Ectodermal cell (in vitro differentiated cells): ENCODE measurements at regions not wholly inside any gene's neighbourhood (a gene's known extent, or its start where the extent isn't known, plus 50 kb on each side); places are given as distances from the start of the nearest gene placed in this dataset.
"Not testable (repeated sequence)": the region's sequence is repeated elsewhere in the genome, so short reads cannot be mapped to it uniquely, and the experiment has no call there.

Experiments used
- H3K27ac ChIP-seq: 2 replicates; pipeline ENCODE4 v1.7.0; 2013; ENCODE audit warnings: mild to moderate bottlenecking, low read depth, low read length; ENCODE audit not compliant: insufficient read depth, poor library complexity, severe bottlenecking
- H3K27me3 ChIP-seq: 2 replicates; pipeline ENCODE4 v1.7.0; 2013; ENCODE audit warnings: mild to moderate bottlenecking, low read length; ENCODE audit not compliant: insufficient read depth, control insufficient read depth, poor library complexity, severe bottlenecking
- H3K36me3 ChIP-seq: one replicate; pipeline ENCODE4 v1.7.0; 2013; ENCODE audit warnings: low read length; ENCODE audit not compliant: control insufficient read depth, insufficient read depth
- H3K4me1 ChIP-seq: one replicate; pipeline ENCODE4 v1.7.0; 2013; ENCODE audit warnings: low read length; ENCODE audit not compliant: control insufficient read depth, insufficient read depth
- H3K4me3 ChIP-seq: 2 replicates; pipeline ENCODE4 v1.7.0; 2013; ENCODE audit warnings: low read depth, low read length, control low read depth; ENCODE audit not compliant: insufficient read depth
- H3K9me3 ChIP-seq: 2 replicates; pipeline ENCODE4 v1.7.0; 2013; ENCODE audit warnings: mild to moderate bottlenecking, low read length, moderate library complexity; ENCODE audit not compliant: control insufficient read depth
- WGBS, 2 experiments: methylation state at CpG; one replicate each; pipeline ENCODE4 v1.1.7; 2013; ENCODE audit warnings: missing lambda C conversion rate in 2 of 2; 5-methylcytosine and 5-hydroxymethylcytosine counted together

DNA sequence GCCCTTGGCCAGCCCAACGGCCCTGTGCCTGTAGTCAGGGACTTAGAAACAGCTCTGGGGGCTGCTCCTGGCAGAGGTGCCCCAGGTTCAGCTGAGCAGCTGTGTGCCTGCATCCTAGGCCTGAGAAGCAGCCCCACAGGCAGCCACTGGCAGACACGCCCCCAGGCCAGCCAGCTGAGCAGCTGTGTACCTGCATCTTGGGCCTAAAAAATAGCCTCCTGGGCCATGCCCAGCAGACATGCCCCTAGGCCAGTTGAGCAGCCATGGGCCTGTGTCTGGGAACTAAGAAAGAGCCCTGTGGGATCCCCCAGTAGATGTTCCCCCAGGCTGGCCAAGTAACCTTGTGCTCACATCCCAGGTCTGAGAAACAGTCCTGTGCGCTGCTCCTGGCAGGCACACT lies 64.0 kb downstream of the TBR1 start:
- Histone ChIP-seq H3K36me3 (no peaks in the 10 kb centered on the region), H3K27me3 (no peaks in the 10 kb centered on the region), H3K27ac (no peak overlapping the region), H3K4me3 (no peak overlapping the region), H3K9me3 (peaks cover 3% of the 10 kb centered on the region), H3K4me1 (no peaks in the 10 kb centered on the region)
- WGBS, 2 experiments: 90 to 93% methylated on average over 3 of the region's 3 CpGs

DNA sequence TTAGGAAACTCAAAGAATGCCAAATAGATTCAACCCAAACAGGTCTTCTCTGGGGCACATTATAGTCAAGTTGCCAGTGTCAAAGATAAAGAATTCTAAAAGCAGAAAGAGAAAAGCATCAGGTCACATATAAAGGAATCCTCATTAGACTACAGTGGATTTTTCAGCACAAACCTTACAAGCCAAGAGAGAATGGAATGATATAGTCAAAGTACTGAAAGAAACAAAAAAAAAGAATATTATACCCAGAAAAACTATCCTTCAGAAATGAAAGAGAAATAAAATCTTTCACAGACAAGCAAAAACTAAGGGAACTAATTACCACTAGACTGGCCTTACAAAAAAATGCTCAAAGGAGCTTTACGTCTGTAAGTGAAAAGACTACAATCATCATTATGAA lies 65.5 kb downstream of the TBR1 start:
- 100% methylated on average over 1 of the region's 1 CpG; no CpG with 5 or more reads in 1 of the 2 experiments for WGBS, 2 experiments
- Histone ChIP-seq H3K36me3 (no peaks in the 10 kb centered on the region), H3K9me3 (peaks cover 3% of the 10 kb centered on the region), H3K27ac (no peak overlapping the region), H3K4me1 (no peaks in the 10 kb centered on the region), H3K4me3 (no peak overlapping the region), H3K27me3 (no peaks in the 10 kb centered on the region)

DNA sequence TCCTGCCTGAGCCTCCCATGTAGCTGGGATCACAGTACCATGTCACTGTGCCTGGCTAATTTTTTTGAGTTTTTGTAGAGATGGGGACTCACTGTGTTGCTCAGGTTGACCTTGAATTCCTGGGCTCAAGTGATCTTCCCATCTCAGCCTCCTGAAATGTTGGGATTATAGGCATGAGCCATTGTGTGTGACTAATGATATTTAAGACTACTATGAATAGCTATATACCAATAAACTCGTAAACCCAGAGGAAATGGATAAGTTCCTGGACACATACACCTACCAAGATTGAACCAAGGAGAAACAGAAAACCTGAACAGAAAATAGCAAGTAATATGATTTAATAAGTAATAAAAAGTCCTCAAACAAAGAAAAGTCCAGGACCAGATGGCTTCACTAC lies 68.0 kb downstream of the TBR1 start:
- Histone ChIP-seq H3K4me1 (no peaks in the 10 kb centered on the region), H3K9me3 (peaks cover 3% of the 10 kb centered on the region), H3K27me3 (no peaks in the 10 kb centered on the region), H3K36me3 (no peaks in the 10 kb centered on the region), H3K4me3 (no peak overlapping the region), H3K27ac (no peak overlapping the region)
- 83% methylated on average over 1 of the region's 1 CpG; no CpG with 5 or more reads in 1 of the 2 experiments for WGBS, 2 experiments

DNA sequence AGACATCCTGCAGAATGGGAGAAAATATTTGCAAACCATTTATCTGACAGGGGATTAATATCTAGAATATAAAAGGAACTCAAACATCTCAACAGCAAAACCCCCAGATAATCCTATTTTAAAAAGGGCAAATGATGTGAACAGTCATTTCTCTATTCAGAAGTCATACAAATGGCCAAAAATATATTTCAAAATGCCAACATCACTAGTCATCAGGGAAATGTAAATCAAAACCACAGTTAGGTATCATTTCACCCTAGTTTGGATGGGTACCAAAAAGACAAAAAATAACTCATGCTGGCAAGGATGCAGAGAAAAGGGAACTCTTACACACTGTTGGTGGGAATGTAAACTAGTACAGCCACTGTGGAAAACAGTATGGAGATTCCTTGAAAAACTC lies 70.0 kb downstream of the TBR1 start:
- Histone ChIP-seq H3K27me3 (no peaks in the 10 kb centered on the region), H3K4me1 (no peaks in the 10 kb centered on the region), H3K27ac (no peak overlapping the region), H3K9me3 (no peaks in the 10 kb centered on the region), H3K4me3 (no peak overlapping the region), H3K36me3 (no peaks in the 10 kb centered on the region)

DNA sequence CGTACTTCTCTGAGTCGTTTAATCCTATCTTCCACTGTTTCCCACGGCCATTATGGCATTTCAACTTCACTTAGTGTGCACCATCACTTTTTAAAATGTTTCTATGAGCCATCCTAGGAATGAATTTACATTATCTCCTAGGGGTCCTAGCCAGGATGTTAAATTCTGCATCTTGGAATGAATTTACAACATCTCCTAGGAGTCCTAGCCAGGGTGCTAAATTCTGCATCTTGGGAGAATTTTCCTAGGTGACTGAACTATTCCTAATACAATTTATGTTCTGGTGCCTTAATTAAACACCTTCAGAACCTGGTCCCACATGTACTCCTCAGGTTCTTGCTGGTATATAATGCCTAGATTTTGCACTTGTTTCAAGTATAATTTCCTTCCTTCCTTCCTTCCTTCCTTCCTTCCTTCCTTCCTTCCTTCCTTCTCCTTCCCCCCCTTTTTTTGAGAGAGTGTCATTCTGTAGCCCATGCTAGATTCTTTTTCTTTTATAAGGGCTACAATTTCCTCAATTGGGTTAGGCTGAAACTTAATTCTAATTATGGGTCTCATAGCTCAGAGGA lies 72.1 kb downstream of the TBR1 start:
- Histone ChIP-seq H3K4me3 (no peak overlapping the region), H3K9me3 (no peaks in the 10 kb centered on the region), H3K4me1 (no peaks in the 10 kb centered on the region), H3K27me3 (no peaks in the 10 kb centered on the region), H3K27ac (no peak overlapping the region), H3K36me3 (no peaks in the 10 kb centered on the region)
- 91 to 94% methylated on average over 3 of the region's 3 CpGs for WGBS, 2 experiments

DNA sequence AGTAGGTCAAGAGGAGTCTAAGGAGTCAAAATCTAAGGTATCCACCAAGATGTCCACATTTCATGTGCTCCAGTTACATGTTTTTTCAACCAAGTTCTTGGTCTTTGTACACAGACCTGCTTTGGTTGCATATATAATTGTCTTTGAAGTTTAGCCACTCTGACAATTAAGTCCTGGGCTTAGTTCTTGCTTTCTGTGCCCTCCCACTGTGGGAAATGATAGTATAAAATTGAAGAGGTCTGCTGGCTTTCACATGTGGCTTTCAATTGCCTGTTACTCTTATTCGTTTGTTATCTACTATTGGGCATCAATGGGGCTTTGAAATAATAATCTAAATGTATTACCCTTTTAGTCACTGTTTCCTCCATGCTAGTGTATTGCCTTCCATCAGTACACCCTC lies 72.8 kb downstream of the TBR1 start:
- H3K9me3 ChIP-seq: no peaks in the 10 kb centered on the region
- H3K36me3 ChIP-seq: no peaks in the 10 kb centered on the region
- H3K27me3 ChIP-seq: no peaks in the 10 kb centered on the region
- H3K4me1 ChIP-seq: no peaks in the 10 kb centered on the region
- H3K27ac ChIP-seq: no peak overlapping the region
- WGBS, 2 experiments: 100% methylated on average over 1 of the region's 1 CpG
- no peak overlapping the region for H3K4me3 ChIP-seq

DNA sequence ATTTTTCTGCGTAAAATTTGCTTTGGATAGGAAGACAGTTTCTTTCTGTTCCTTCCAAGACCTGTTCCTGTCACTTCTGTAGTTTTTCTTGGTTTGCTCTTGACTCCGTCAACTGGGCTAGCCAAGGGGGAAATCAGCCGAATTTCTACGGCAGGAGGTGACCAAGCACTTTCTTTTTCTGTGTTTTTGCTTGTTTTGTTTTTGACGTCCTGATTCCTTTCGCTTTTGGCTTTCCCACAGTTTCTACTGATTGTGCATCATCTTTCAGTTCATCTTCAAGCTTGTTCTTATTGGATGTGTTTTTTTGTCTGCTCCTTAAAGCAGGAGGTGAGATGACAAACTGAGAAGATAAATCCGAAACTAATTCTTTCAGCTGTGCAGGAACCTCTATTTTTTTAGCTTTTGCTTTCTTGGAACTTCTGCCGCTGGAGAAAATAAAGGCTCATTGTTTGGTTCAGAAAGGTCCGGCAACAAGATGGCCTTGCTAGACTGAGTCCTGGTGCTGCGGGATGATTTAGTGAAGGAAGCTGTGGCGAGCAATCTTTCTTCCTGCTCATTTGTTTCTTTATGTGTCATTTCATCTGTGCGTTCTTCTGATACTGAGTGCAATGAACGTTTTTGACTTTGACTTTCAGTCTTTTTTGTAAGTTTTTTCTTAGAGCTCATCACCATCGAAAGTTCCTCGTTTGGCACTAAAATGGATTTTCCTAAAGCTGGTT lies 85.0 kb downstream of the TBR1 start:
- H3K9me3 ChIP-seq, H3K27ac ChIP-seq, H3K4me3 ChIP-seq, H3K36me3 ChIP-seq, H3K4me1 ChIP-seq, H3K27me3 ChIP-seq: not testable (repeated sequence)
- WGBS, 2 experiments: 93% methylated on average over 11 to 13 of the region's 15 CpGs

DNA sequence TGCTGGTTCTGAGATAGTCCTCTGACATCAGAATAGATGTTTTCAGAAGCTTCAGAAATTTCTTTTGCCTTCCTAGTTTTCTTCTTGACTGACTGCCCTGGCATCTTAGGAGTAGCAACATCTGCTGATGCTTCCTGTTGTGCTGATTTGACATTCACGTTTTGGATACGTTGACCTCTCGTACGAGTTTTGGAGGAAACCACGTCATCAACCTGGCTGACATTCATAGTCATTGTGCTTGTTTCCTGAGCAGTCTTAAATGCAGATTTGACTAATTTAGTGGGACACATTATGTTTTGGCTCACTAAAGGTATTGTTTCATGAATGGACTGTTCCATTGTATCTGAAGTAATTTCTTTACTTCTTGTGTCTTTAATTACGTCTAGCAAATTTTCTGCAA lies 86.2 kb downstream of the TBR1 start:
- 89 to 91% methylated on average over 1 of the region's 6 CpGs for WGBS, 2 experiments
- not testable (repeated sequence) for H3K27me3 ChIP-seq, H3K4me3 ChIP-seq, H3K4me1 ChIP-seq, H3K9me3 ChIP-seq, H3K27ac ChIP-seq, H3K36me3 ChIP-seq

DNA sequence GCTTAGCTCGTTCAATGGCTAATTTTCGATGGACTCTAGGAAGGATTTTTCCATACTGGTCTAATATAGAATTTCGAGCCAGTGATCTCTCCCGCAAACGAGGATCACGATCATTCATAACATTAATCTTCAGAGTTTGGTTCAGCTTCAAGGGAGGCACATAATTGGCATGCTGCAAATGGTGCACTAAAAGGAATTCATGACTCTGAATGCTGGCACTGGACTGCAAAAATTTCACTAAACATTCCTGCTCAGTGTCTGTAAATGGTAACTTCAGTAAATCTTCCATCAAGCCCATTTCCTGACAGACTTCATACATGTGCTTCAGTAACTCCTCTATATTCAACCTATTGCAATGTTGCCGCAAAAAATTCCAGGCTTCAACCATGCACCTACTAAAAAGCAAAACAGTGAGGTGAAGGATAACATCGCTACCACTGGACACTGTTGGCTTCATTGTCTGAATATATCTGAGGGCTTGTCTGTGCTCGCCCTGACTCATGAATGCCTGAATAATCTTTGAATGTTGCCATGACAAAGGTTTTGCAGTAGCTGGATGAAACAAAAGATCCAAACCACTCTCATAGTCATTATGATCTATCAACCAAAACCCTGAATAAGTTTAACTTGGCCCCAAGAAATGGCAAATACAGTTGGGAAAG lies 88.7 kb downstream of the TBR1 start:
- H3K9me3 ChIP-seq, H3K4me3 ChIP-seq, H3K27ac ChIP-seq, H3K36me3 ChIP-seq, H3K27me3 ChIP-seq, H3K4me1 ChIP-seq: not testable (repeated sequence)
- 91 to 93% methylated on average over 7 to 9 of the region's 9 CpGs for WGBS, 2 experiments

DNA sequence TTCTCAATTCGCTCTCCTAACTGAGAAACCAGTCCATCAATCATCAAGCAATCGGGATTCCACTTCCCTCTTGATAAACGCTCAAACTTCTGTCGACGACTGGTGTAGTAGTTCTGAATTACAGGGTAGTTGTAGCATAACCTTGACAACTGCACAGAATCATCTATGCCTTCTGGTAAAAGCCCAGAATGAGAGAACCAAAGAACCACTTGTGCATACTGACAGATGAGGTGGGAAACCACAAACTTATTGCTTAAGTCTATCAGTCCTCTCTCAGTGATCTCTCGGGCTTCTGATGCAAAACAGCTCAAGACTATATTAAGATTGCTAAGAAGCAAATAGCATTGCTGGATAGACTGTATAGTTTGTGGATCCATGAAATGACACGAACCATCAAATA lies 89.4 kb downstream of the TBR1 start:
- H3K27me3 ChIP-seq, H3K4me3 ChIP-seq, H3K4me1 ChIP-seq, H3K9me3 ChIP-seq, H3K27ac ChIP-seq, H3K36me3 ChIP-seq: not testable (repeated sequence)
- WGBS, 2 experiments: 91 to 95% methylated on average over 6 to 7 of the region's 7 CpGs
